ENCODE measurements at regions not wholly inside any gene's neighbourhood (a gene's known extent, or its start where the extent isn't known, plus 50 kb on each side); places are given as distances from the start of the nearest gene placed in this dataset.

DNA sequence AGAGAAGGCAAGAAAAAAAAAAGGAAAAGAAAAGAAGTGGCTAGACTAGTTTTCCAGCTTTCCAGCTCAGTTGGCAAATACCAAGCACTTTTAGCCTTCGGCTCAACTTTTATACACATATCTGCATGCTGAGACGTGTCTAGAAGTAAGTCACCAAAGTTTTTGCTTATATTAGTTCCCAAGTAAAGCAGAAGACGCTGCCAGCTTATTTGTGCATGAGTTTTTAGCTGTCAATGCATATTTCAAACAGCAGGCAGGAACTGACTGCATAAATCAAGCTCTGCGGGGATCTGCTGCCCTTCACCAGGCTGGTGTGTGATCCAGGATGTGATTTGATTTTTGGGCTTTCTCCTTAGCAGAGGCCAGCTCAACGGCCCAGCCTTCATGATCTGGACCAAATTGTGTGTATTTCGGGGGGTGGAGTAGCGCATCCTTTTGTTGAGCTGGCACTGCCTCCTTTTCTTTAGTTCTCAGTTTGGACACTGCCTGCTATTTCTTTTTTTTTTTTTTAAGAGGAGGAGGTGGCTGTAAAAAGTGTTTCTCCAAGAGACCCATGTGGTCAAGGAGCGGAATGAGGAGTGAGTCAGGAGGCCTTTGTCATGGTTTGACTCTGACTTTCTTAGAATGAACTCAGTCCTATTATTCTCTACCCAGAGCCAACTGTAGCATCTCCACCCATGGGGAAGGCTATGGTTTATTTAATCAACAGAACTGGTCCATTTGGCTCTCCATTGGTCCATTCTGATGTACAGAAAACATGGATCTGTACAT lies 162.6 kb upstream of the XYLT1 start:
- FAIRE-seq = no peak

DNA sequence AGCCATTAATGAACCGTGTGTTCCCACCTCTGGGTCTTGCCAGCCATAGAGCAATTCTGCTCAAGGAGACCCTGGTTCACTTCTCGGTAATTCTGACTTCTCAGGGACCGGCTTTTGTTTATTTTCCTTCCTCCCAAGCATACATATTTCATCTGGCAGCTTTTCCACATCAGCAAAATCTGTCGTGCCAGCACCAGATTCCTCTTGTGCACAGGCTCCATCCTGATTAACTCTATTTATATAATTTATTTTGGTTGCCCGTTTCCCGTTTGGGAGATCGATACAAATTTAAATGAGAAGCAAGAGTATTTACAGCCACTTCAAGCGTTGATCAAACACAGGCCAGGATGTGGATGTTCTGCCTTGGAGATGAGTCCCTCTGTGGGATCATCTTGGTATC lies 161.9 kb upstream of the XYLT1 start:
- FAIRE-seq = no peak

DNA sequence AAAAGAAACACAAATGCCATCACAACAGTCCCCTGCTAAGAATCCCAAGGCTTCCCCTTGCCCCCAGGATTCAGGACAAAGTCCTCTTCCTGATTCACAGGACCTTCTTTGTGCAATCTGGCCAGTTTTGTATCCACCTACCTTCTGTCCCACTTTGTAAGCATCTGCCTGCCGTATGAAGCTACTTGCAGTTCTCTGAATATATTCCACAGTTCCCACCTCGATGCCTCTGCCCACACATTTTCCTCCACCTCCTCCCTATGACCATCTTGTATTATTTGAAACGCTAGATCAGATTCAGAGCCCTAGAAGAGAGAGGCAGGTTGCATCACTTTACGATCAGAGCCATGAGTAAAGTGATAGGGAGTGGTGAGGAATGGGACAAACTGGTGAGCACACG lies 159.2 kb upstream of the XYLT1 start:
- FAIRE-seq = no peak

DNA sequence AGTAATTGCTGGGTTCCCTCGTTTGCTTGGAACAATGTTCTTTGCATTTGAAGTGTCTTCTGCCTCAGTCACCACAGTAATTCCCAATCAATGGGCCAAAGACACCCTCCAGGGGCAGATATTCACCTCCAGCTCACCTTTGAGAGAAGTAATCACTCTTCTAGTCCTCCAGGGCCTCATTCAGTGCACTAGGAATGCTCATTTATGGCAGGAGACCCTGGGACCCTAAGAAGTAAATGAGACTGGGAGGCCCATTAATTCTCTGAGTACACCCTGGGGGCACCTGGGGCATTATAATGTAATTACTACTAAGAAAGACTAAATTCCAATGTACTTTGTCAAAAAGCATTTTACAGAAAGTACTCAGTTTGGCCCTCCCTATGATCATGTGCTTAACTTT lies 158.2 kb upstream of the XYLT1 start:
- FAIRE-seq = no peak

DNA sequence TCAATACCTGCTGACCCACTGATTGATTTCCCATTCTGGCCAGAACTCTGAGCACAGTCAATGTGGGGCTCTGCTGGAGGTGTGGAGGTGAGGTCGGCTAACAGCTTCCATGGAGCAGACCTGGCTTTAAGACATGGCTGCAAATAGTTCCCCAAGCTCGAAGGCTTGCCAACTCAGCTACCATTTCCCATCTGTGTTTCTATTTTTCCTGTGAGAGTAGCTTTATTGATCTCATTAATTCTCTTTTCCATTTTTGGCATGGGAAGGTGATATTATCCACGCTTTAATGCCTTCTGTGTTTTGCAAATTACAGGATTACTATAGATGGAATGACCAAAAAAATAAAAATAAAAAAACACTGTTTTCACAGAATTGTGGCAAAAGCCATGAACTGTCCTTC lies 151.6 kb upstream of the XYLT1 start:
- no peak for FAIRE-seq

DNA sequence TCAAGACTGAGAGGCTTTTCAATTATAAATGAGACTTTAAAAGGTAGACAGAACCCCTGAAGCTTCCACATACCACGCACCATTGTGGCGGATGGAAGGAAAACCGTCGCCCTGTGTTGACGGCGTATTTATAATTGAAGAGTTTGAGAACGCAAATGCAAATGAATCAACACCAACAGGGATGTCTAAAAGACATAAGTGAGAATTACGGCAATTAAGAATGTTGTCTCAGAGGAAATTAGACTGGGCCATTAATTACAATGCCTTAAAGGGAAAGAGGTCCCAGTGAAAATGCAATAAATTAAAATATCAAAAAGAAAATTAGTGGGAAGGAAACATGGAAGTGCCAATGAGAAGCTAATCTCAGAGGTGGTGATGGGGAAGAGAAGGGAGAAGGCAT lies 148.5 kb upstream of the XYLT1 start:
- FAIRE-seq = no peak

DNA sequence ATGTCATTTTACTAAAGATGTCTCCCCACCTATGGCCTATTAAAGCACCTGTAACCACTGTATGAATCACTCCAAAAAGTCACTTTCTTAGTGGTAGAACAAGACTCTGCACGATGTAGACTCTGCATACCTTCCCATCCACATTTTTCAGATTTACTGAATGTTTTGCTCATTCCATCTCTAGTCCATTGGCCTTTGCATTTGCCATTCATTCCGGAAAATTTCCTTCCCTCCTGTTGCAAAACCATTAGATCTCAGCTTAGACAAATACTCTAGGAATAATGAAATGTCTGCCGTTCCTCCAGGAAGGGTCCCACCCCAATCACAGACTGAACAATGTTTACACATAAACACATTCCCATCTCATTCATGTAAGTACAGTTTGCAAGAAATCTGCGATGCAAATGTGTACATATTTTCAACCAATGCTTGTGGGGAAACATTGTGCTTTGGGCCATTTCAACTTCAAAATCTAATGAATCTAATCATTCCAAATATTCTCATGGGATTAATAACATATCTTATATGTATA lies 146.3 kb upstream of the XYLT1 start:
- FAIRE-seq = no peak

DNA sequence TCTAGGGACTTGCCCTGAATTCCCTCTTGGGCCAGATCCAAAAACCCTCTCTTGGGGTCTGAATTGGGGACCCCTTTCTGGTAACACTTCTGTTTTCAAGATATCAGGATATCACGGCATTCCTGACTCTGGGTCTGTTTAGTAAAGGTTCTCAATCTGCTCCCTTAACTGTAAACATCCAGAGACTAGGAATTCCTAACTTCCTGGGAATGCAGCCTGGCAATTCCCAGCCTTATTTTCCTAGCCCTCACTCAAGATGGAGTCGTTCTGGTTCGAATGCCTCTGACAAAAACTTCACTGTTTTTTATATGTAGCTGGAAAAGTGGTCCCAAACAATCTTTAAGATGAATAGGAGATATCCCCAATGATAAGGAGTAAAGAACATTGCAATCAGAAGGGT lies 141.6 kb upstream of the XYLT1 start:
- no peak for FAIRE-seq

DNA sequence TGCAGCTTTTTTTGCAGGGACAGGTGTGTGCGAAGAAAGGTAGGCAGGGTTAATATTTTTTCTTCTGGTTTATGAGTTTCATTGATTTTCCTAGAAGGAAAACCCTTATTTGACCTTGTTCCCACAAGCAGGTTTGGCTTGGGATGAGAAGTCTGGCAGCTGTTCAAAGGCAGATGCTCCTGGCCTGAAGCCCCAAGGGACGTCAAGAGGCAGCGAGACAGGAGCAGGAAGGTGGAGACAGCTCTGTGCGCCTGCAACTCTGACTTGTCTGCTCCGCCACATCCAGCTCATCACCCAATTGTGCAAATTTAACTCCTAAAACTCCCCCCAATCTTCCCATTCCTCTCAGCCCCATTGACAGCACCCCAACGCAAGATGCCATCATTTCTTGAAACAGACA lies 136.8 kb upstream of the XYLT1 start:
- FAIRE-seq = no peak

DNA sequence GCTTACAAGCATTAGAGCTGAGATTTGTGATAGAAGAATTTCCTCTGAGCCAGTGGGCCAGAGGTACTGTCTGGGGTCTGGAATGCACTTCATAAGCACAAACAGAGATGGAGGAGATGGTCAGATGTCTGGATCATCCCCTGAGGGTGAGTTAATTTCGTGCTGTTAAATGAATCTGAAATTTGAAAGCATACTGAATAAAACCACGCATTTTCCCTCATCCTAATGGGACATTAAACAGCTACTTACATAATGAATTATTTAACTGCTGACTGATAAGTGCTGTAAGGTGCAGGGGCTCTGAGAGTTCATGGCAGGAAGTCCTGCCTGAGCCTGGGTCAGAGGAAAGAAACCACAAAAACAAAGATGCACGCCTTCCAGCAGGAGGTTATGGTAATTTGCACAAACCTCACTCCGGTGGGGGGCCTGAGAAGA lies 136.3 kb upstream of the XYLT1 start:
- FAIRE-seq = no peak

DNA sequence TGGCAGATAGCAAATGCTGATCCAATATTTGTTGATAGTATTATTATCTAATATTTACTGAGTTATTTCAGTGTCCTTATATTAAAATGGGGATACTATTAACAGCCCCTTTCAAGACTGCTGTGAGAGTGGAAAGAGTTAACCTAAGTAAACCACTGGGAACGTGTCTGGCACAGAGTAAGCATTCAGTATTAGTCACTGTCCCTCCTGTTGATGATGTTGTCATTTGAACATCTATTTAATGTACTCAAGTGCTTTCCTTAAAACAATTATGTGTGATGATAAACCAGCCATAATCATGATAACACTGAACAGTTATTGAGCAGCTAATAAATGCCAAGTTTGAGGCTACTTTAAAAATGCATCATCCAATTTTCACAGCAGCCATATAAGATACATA lies 135.7 kb upstream of the XYLT1 start:
- FAIRE-seq = no peak

DNA sequence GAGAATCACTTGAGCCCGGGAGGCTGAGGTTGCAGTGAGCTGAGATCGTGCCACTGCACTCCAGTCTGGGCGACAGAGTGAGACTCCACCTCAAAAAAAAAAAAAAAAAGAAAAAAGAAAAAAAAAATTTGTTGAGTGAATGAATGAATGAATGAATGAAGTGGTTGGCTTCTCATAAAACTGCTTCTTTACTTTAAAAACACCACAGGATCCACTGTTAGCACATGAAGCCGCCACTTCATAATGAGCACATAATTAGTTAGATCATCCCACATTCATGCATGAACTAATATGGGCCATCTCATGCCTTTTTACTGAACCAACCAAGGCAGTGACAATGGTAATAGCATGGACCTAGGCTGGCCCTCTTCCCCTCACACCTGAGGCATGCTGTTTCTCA lies 135.0 kb upstream of the XYLT1 start:
- no peak for FAIRE-seq

DNA sequence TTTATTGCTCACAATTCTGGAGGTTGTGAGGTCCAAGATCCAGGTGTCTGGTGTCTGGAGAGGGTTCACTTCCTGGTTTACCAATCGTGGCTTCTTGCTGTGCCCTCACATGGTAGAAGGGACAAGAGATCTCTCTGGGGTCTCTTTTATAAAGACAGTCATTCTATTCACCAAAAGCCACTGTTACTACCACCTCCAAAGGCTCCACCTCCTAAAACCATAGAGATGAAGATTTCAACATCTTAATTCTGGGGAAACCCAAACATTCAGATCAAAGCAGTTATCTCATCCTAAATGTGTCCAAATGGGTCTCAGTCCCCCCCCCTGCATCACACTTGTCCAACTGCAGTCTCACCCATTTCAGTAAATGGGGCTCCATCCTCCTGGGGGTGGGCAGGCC lies 132.9 kb upstream of the XYLT1 start:
- FAIRE-seq = no peak

DNA sequence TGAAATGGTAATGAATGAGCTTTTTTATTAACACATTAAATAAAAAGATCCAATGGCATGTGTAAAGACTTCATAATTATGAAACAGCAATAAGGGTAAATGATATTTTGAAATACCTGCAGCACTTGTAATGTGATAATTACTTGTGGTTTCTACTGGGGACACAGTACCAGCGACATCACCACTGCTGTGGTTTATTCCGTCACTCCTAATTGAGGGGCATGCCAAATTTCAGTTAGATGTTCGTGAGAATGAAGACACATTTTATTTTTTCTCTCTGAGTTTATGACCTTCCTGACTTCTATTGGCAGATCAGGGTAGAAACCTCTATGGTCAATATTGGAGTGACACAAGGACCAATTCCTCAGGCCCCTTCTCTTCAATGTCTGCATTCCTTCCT lies 131.9 kb upstream of the XYLT1 start:
- FAIRE-seq = no peak

DNA sequence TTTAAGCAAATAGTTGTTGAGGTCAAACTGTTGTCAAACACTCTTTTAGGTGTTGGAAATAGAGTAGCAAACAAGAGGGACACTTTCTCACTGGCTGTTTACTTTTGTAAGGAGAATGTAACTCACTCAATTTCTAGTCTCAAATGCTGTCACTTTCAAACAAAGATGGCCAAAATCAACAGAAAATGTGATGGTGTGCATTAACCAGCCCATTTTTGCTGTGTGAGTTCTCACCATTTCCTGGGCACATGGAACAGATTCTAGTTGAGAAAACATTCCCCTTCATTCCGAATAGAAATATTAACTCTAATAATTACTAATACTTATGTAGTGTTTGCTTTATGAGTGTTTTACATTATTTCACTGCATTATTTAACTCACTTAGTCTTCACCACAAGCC lies 128.2 kb upstream of the XYLT1 start:
- no peak for FAIRE-seq

DNA sequence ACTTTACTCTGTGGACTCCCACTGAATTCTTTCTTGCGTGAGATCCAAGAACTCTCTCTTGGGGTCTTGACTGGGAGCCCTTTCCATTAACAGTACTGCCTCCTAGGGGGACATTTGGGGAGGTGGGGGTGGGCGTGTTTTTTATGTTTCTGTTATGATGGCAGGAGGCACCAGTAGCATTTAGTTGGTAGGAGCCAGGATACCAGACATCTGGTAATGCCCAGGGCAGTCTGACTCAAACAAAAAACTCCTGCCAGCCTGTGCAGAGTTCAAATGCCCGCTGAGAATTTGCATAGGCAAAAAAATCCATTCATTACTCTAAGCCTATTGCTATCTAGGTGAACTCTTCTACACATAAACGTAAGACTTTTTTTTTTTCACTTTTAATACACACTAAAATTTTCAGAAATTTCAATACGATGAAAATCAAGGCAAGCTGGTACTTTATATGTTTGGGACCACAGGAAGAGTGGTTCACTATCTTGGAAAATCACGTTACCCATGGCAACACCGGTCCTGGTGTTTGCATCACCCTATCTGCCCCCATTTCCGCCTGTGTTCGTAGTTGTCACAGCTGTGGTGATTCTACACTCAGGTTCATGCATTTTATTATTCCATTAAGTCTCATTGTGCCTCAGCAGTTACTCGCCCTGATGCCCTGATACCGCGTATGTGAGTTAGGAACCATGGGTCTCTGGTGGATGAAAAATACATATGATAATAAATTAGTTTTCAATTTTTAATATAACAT lies 121.1 kb upstream of the XYLT1 start:
- FAIRE-seq = no peak

DNA sequence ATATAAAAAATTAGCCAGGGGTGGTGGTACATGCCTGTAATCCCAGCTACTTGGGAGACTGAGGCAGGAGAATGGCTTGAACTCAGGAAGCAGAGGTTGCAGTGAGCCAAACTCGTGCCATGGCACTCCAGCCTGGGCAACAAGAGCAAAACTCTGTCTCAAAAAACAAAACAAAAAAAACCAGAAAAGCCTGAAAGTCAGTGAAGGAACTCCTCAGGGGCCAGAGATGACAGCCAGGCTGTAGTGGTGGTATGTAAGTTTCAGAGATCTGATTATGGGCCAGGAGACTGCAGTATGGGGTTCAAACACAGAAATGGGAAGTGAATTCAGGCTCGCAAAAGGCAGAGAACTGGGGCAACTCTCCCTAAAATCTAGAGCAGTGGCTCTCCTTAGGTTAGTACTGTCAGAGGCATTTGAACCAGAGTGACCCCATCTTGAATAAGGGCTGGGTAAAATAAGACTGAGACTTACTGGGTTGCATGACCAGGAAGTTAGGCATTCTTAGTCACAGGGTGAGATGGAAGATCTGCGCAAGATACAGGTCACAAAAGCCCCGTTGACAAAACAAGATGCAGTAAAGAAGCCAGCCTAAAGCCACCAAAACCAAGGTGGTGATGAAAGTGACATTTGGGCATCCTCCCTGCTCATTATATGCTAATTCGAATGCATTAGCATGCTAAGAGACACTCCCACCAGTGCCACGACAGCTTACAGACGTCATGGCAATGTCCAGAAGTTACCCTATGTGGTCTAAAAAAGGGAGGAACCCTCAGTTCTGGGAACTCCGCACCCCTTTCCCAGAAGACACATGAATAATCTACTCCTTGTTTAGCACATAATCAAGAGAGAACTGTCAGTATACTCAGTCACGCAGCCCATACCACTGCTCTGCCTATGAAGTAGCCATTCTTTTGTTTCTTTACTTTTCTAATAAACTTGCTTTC lies 120.2 kb upstream of the XYLT1 start:
- no peak for FAIRE-seq

DNA sequence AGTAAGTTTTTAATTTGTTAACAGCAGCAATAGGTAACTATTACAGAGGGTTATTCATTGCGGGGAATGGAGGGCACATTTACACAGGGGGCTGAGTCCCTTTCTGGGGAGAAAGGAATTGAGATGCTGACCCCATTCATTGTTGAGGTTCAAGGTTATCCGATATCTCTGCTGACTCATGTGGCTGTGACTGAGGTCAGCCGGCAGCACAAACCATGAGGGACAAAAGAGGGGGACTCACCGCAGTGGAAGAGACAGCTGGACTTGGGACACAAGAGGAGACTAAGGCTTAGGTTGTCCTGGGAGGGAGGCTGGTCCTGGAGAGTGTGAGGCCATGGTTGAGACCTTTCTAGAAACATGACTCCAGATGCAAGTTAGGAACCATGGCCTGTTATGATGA lies 119.1 kb upstream of the XYLT1 start:
- no peak for FAIRE-seq

DNA sequence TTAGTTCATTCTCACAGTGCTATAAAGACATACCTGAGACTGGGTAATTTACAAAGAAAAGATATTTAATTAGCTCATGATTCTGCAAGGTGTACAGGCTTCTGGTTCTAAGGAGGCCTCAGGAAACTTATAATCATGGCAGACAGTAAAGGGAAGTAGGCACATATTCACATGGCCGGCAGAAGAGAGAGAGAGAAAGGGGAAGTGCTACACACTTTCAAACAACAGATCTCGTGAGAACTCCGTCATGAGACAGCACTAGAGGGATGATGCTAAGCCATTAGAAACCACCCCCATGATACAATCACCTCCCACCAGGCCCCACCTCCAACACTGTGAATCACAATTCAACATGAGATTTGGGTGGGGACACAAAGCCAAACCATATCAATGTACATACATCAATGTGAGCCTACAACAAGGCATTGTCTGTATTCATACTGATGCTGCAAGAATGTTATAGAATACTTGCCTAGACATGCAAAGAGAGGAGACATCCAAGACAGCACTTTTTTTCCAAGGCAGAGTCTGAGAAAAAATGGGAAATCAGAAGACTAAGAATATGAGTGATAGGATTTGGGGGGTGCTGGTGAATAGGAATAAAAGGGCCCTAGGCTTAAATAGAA lies 114.8 kb upstream of the XYLT1 start:
- FAIRE-seq = no peak

DNA sequence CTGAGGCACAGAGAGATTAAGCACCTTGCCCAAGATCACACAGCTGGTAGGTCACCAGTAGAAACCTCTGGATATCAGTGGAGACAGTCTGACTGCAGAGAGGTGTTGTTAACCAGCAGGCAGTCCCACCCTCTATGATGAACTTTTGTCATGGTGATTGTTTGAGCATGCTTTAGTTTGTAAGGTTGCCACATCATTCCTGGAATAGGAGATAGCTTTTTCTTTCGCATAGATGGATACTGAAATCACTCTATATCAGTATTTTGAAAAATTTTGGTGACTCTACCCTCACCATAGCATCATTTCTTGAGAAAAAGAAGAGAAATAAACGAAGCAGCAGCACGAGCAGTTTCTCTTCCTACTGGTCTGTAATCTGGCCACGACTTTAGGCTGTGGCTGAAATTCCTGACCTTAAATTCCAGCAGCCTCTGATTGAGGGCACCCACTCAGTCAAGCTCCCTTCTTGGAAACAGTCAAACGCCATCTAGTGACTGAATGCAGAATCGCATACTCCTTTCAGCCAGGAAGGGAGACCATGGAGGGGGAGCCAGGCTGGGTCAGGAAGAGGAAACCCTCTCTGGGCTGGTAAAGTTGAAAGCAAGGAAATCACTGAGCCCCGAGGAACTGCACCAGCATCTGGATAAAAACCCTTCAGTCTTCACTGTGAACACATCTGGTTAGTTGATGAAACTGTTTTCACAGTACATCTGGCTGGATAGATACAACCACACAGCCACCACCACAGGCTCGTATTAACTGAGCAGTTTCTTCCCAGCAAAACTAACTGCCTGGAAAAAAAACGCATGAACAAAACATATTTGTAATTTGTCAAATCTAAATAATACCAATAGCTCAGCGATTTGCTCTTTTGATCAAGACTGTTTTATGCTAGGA lies 108.5 kb upstream of the XYLT1 start:
- no peak for FAIRE-seq

DNA sequence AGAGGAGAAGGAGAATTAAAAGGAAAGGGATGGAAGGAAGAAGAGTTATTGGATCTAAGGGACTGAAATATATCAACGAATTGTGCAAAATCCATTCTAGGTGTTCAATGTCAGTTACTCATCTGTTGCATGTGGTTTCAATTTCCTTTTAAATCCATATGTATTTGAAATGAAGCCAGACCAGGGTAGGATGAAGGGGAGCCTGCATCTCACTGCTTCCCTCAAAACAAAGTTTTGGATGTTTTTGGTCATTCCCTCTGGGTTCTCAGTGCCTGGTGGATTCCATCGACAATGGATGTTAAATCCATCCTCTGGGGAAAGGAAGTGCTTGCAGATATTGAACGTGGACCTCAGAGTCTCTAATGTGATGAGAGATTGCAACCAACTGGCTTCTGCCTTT lies 103.5 kb upstream of the XYLT1 start:
- FAIRE-seq = no peak

DNA sequence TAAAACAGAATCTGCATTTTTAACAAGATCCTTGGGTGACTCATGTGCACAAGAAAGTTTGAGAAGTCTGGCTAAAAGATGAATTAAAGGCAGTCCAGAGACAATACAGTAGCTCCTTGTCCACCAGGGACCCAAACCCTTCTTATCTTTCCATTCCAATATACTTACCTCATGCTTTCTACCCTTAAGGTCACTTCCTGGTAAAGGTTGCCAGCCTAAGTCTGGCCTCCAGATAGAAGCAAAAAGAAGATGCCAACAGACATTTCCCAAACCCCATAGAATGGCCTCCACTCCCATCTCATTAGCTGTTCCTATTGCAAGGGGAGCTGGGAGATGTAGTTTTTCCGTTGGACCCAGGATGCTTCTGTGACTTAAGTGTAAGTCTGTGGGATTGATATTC lies 101.4 kb upstream of the XYLT1 start:
- no peak for FAIRE-seq

Data from G401.6 (cell line).